Activated B cell treated with CpG ODN at 0.5 μM for 24 hours (primary cell): ENCODE measurements at regions not wholly inside any gene's neighbourhood (a gene's known extent, or its start where the extent isn't known, plus 50 kb on each side); places are given as distances from the start of the nearest gene placed in this dataset.

ENCODE experiments used
- ATAC-seq: fragments of 200-7000 bp; cut with Tn5 transposase; one replicate; pipeline ENCODE4 v1.10.0; 2021; ENCODE audit warnings: low read depth, mild to moderate bottlenecking, moderate library complexity
- CTCF ChIA-PET: fragments of 350-600 bp; sonication (Branson Sonifier 250); formaldehyde crosslinking; loops from one replicate; lab custom pipeline; 2021; ENCODE audit warnings: antibody characterized with exemption; lab: Charles Lee
- POLR2A ChIA-PET: fragments of 350-600 bp; sonication (Branson Sonifier 250); formaldehyde crosslinking; loops from one replicate; lab custom pipeline; 2021; ENCODE audit warnings: antibody characterized with exemption; lab: Charles Lee
- DNase-seq: peaks from one replicate; pipeline ENCODE4 v3.0.0; 2022
- H3K27ac Mint-ChIP-seq: one replicate; pipeline ENCODE4 v1.8.0; 2020; ENCODE audit warnings: mixed read lengths
- H3K27me3 Mint-ChIP-seq: one replicate; pipeline ENCODE4 v1.8.0; 2021; ENCODE audit warnings: mixed read lengths
- H3K36me3 Mint-ChIP-seq: one replicate; pipeline ENCODE4 v1.8.0; 2021; ENCODE audit warnings: low read depth, mixed read lengths
- H3K4me1 Mint-ChIP-seq: one replicate; pipeline ENCODE4 v1.8.0; 2021; ENCODE audit warnings: mixed read lengths
- H3K4me3 Mint-ChIP-seq: one replicate; pipeline ENCODE4 v1.8.0; 2020; ENCODE audit warnings: mild to moderate bottlenecking, mixed read lengths
- H3K9me3 Mint-ChIP-seq: one replicate; pipeline ENCODE4 v1.8.0; 2020; ENCODE audit warnings: mixed read lengths
- intact Hi-C: fragments of 100-400 bp; cut with micrococcal nuclease; formaldehyde crosslinking; loops from one replicate; pipeline ENCODE4 v1.15.1; 2024
- TF ChIP-seq, protein P1 (sequence below): fragments of 200-600 bp; IDR thresholded peaks from one replicate; pipeline ENCODE4 v1.8.0; 2022; ENCODE audit warnings: antibody characterized with exemption, mild to moderate bottlenecking

DNA sequence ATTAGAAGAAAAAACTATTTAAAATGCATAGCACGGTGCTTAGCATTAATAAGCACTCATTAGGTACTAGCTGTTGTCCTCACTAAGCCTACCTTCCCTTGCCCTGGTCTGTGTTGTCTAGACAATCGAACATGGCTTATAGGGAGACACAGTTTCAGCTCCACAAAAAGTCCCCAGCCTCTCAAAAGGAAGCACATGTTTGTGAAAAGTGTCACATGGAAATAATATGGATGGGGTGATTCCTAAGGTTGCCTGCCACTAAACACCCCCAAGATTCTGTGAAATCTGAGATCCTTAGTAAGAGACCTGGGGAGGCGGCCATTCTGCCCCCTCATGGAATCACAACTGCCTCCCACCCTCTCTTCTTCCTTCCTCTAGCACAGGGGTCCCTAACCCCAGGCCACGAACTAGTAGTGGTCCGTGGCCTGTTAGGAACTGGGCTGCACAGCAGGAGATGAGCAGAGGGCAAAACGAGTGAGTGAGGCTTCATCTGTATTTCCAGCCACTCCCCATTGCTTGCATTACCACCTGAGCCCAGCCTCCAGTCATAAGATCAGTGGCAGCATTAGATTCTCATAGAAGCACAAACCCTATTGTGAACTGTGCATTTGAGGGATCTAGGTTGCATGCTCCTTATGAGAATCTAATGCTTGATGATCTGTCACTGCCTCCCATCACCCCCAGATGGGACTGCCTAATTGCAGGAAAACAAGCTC is 59.6 kb upstream of the NDUFV2 start:
- Mint-ChIP-seq H3K27me3 (no peaks in the 10 kb centered on the region), H3K27ac (no peak overlapping the region), H3K4me1 (no peaks in the 10 kb centered on the region), H3K36me3 (no peaks in the 10 kb centered on the region), H3K4me3 (no peak overlapping the region), H3K9me3 (no peaks in the 10 kb centered on the region)
- TF ChIP-seq, protein P1, sequence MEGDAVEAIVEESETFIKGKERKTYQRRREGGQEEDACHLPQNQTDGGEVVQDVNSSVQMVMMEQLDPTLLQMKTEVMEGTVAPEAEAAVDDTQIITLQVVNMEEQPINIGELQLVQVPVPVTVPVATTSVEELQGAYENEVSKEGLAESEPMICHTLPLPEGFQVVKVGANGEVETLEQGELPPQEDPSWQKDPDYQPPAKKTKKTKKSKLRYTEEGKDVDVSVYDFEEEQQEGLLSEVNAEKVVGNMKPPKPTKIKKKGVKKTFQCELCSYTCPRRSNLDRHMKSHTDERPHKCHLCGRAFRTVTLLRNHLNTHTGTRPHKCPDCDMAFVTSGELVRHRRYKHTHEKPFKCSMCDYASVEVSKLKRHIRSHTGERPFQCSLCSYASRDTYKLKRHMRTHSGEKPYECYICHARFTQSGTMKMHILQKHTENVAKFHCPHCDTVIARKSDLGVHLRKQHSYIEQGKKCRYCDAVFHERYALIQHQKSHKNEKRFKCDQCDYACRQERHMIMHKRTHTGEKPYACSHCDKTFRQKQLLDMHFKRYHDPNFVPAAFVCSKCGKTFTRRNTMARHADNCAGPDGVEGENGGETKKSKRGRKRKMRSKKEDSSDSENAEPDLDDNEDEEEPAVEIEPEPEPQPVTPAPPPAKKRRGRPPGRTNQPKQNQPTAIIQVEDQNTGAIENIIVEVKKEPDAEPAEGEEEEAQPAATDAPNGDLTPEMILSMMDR, result no peak
- intact Hi-C loops, result no loop called here
- DNase-seq (no peak), ATAC-seq (no peak)
- POLR2A ChIA-PET, result no interaction called here
- CTCF ChIA-PET, result interaction anchor here (2.2 kb wide), 1 partner anchor 30 kb away, joined by 6 read pairs; no protein-coding TSS in a partner anchor

DNA sequence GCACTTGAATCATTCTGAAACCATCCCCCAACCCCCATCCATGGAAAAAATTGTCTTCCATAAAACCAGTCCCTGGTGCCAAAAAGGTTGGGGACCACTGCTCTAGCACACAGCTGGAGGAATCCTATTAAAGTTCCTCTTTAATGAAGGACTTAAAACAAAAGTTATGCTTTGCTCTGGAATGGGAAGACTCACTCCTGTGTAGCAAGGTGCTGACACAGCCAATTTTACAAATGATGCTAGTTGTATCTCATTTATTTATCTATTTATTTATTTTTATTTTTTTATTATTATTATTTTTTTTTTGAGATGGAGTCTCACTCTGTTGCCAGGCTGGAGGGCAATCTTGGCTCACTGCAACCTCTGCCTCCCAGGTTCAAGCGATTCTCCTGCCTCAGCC is 58.9 kb upstream of the NDUFV2 start:
- POLR2A ChIA-PET, result no interaction called here
- H3K4me3 Mint-ChIP-seq, result no peak overlapping the region
- CTCF ChIA-PET, result interaction anchor here (2.2 kb wide), 1 partner anchor 30 kb away, joined by 6 read pairs; no protein-coding TSS in a partner anchor
- no peaks in the 10 kb centered on the region for H3K36me3 Mint-ChIP-seq
- no peak for DNase-seq
- no peak overlapping the region for H3K27ac Mint-ChIP-seq
- no peaks in the 10 kb centered on the region for H3K27me3 Mint-ChIP-seq
- ATAC-seq, result no peak
- intact Hi-C loops, result no loop called here
- TF ChIP-seq, protein P1, result no peak
- no peaks in the 10 kb centered on the region for H3K9me3 Mint-ChIP-seq
- no peaks in the 10 kb centered on the region for H3K4me1 Mint-ChIP-seq

DNA sequence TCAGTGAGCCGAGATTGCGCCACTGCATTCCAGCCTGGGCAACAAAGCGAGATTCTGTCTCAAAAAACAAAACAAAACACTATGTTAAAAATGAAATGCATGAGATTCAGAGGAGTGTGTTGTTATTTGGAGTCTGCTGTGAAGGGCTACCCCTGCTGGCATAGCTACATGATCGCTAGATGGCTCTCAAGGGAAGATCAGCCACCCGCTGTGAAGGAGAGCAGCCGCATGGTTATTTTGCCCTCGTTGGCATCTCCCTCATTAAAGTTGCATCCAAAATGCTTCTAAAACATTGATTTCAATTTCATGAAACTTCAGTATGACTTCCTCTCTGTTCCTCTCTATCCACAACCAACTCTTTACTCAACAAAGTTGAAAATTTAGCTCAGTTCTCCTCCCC is 54.8 kb upstream of the NDUFV2 start:
- intact Hi-C loops, result no loop called here
- peaks cover 8% of the 10 kb centered on the region for H3K4me1 Mint-ChIP-seq
- CTCF ChIA-PET, result no interaction called here
- ATAC-seq, result no peak
- POLR2A ChIA-PET, result no interaction called here
- DNase-seq, result no peak
- TF ChIP-seq, protein P1, result no peak
- no peak overlapping the region for H3K27ac Mint-ChIP-seq
- peaks cover 14% of the 10 kb centered on the region for H3K9me3 Mint-ChIP-seq
- peaks cover 5% of the 10 kb centered on the region for H3K36me3 Mint-ChIP-seq
- no peaks in the 10 kb centered on the region for H3K27me3 Mint-ChIP-seq
- no peak overlapping the region for H3K4me3 Mint-ChIP-seq

DNA sequence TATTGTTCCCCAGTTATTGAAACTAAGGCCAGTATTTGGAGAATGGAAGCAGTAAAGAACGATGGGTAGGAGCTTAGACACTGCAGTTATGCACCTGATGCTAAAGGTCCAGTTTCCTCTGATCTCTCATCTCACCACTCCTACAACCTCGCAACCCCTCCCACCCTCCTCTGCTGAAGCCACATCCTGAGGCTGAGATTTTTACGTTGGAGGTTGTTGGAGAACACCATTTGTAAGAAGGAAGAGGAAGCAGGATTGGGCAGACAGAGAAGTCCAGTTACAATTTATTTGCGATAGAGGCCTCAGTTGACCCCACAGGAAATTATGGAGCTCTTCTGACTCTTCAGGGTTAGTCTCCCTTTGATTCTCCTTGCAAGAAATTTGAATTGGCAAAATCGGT is 54.3 kb upstream of the NDUFV2 start:
- Mint-ChIP-seq H3K27me3 (no peaks in the 10 kb centered on the region), H3K4me1 (peaks cover 8% of the 10 kb centered on the region), H3K4me3 (no peak overlapping the region), H3K27ac (no peak overlapping the region), H3K36me3 (peaks cover 5% of the 10 kb centered on the region), H3K9me3 (peaks cover 19% of the 10 kb centered on the region)
- ATAC-seq (no peak), DNase-seq (no peak)
- TF ChIP-seq, protein P1, result no peak
- ChIA-PET CTCF (no interaction called here), POLR2A (no interaction called here)
- intact Hi-C loops, result no loop called here

DNA sequence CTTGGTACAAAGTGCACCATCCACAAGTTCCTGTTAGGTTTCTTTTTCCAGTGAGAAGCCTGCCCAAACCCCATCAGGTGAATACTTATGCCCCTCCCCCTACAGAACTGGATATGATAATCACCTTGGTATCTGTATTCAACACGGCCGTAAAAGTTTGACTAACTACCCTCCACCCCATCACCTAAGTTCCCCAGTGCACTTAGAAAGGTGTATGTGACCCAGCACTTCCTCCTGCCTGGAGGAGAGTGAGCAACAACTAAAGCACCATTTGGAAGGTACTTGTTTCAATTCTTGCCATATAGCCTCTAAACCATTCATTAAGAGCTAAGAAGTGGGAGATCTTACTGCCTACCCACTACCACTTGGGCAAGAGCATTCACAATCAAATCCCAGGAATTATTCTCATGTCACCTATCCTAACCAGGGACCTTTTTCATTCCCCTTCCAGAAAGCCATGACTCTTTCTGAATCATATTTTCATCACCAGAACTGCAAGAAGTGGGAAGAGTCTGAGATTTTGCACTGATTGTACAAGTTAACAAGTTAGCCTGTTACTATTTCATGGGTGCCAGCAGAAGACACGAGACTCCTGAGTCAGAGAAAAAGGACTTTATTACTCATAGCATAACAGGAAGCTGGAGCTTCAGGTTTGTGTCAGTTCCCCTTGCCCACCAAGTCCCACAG is 53.5 kb upstream of the NDUFV2 start:
- no peaks in the 10 kb centered on the region for H3K27me3 Mint-ChIP-seq
- ChIA-PET POLR2A (interaction anchor here (0.6 to 1.2 kb wide), 2 partner anchors 12 to 87 kb away, joined by 3 read pairs; partner anchors contain the start of gene ANKRD12), CTCF (no interaction called here)
- peaks cover 5% of the 10 kb centered on the region for H3K36me3 Mint-ChIP-seq
- H3K4me3 Mint-ChIP-seq, result no peak overlapping the region
- peaks cover 8% of the 10 kb centered on the region for H3K4me1 Mint-ChIP-seq
- TF ChIP-seq, protein P1, result no peak
- intact Hi-C loops, result no loop called here
- DNase-seq (no peak), ATAC-seq (peak; percentile 75)
- H3K27ac Mint-ChIP-seq, result peak overlapping the region; percentile 39
- H3K9me3 Mint-ChIP-seq, result peaks cover 19% of the 10 kb centered on the region
